ENCODE measurements at regions not wholly inside any gene's neighbourhood (a gene's known extent, or its start where the extent isn't known, plus 50 kb on each side); places are given as distances from the start of the nearest gene placed in this dataset.

DNA sequence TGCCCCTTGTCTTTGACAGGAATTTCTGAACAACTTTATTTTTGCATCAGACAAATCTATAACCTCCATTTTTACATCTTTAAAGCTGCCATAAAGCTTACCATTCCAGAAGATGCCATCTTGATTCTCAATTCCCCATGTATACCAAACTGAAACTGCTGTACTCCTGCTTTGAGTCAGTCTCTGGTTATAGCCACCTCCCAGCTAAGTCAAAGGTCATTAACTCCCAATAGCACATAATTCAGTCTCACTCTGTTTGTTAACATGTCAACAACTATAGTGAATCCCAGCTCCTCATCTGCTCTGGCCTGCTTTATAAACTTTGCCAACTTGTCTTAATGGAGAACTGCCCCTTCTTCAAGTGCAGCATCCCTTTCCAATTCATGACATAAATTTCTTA lies 343.6 kb downstream of the FRK start:
- no peak for DNase-seq

DNA sequence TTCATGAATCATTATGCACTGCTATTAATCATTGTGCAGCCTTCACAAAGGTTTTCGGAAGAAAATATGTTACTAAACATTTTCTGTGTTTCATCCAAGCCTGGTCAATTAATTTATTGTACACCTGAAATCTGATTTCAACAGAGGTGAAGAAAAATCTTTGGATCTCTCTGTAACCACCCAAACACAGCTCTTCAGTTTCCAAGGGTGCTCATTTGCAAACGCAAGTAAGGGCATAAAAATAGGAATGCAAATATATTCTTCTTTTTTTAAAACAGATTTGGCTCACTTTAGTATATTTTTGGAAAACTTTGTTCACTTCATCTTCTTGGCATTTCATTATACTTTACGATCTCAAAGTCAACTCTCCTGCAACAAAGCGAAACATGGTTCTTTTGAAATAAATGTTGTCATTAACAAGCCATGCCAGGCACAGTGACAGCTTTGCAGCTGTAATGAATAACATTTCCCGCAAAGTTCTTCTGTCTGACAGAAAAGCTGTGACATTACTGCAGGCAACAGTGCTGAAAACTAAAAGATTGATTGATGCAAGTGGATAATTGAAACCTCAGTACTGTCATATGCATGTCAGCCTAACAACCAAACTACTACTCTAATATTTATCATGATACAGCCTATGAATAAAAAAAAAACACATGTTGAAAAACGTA lies 348.3 kb downstream of the FRK start:
- no peak for DNase-seq

DNA sequence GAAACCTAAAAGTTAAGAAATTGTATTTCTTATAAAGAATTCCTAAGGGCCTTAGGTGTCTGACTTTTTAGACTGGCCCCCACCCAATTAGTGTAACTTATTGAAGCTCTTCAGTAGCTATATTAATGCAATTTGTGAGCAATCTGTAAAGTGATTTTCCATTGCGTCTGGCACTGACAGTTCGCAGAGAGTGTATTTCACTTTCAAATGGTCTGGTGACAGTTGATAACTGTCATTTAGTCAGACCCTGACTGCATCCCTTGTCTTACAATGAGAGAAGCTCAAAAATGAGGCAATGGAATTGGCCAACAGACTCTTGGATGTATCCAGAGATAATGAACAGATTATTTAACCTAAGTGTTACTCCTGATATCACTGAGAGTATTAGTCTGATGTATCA lies 351.8 kb downstream of the FRK start:
- DNase-seq = no peak

DNA sequence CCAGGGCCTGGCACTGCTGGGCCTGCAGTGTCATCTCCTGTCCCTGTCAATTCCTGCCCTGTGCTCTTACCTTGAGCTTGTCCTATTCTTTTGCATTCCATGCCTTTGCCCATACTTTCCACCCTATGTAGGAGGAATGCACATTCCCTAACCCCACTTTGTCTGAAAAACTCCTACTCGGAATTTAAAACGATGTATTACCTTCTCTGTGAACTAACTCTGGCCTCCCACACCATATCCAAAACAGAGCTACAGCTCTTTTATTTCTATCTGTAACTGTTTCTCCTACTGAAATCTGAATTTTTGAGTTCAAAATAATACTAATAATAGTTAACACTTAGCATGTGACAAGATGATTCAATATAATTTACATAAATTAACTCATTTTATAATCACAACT lies 353.7 kb downstream of the FRK start:
- no peak for DNase-seq

DNA sequence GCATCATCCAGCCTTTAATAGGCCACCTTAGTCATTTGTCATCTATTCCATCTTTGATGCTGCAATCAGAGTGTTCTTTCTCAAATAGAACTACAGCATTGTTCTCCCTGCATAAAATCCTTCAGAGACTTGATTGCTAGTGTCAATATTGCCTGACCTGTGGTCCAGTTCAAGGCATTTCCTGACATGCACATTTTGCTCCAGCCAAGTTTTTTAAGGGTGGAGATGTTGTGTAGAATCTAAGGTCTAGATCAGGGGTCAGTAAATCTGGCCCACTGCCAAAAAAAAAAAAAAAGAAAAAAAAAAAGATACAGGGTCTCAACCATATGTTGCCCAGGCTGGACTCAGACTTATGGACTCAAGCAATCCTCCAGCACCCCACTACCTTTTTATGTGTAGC lies 354.4 kb downstream of the FRK start:
- no peak for DNase-seq

DNA sequence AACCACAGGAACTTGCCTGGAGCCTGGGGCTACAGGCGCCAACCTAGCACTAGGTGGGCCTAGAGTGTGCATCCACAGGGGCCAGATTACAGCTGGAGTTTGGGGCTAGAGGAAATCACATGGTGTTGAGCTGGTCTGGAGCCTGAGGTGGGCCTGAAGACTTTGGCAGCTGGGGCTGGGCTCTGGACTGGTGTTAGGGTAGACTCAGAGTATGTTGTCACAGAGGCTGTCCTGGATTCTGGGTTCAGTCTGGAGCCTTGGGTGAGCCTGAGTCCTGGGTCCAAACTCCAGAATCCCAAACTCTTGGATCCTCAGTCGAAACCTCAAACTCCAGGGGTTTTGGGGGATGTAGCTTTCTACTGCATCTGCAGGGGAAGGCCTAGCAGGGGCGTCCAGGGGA lies 356.7 kb downstream of the FRK start:
- no peak for DNase-seq

DNA sequence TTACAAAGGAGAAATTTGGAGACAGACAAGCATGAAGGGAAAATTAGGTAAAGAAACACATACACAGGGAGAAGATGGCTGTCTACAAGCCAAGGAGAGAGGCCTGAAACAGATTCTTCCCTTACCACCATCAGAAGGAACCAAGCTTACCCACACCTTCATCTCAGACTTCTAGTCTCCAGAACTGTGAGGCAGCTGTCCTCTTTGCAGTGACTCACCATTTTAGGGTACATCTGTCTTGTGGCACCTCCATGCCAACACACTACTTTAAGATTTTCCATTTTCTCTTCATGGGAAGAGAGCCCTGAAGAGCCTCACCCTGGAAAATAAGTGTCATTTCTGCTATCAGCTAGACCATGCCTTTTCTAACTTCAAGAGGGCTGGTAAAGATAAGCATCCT lies 369.3 kb downstream of the FRK start:
- DNase-seq = no peak

DNA sequence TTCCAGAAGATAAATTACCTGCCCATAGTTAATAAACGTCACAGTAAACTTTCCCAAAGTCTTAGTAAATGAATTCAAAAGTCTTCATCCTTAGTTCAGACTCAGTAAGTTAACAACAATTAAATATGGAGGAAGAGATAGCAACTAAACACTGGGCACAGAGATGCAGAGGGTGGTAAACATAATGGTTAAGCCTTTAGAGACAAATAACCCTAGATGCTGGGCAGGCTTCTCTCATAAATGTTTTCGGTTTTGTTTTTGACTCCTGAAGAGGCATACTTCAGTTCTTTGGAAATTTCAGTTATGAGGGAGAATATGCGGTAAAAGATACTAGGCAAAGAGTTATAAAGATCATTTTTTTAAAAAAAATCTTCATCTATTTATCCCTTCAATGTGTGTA lies 369.8 kb downstream of the FRK start:
- DNase-seq = no peak

DNA sequence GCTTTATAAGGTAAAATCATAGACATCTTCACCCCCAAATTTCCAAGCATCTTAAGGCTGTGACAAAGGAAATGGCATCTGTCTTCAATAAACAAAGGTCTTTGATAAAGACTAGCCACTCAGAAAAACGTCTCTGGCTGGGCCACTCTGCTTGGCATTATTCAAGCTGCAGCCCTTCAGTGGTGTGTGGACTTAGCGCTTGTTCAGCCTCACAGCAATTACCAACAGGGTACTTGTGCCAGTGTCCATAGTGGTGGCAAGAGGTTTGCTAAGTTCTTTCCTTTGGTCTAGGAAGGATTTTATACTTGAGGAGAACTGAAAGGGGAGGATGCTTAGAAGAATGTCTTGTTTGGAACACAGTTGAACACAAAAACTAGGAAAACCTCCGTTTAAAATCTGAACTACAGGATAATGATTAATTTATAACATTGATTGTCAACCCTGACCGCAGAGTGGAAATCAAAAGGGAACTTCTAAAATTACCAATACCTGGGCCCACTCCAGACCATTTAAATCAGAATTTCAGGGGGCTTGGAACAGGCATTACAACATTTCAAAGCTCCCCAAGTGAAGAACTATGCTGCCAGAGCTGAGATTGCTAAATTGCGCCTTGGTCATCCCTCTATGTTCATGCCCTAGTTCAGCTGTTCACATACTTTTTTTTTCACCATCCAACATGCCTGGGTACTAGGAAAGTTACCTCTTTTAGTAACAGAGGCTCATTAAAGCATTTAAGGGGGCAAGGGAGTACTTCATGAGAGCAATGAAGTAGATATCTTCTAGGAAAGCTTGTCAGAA lies 378.5 kb downstream of the FRK start:
- no peak for DNase-seq

DNA sequence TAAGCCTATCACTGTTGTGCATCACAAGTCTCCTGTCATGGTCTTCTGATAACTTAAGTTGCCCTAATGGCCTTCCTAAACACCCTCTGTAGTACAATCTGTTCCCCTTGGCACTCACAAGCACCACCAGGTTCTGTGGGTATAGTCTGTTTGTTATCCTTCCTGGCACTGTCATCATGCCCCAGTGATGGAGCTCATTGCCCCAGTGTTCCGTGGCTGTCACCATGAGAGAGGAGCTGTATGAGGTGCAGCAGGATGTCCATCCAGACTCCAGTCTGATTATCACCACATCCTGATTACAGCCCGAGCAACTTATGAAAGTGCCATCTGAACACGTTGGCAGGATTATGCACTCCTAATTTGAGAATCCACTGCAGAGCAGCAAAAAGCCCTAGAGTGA lies 380.1 kb downstream of the FRK start:
- no peak for DNase-seq

DNA sequence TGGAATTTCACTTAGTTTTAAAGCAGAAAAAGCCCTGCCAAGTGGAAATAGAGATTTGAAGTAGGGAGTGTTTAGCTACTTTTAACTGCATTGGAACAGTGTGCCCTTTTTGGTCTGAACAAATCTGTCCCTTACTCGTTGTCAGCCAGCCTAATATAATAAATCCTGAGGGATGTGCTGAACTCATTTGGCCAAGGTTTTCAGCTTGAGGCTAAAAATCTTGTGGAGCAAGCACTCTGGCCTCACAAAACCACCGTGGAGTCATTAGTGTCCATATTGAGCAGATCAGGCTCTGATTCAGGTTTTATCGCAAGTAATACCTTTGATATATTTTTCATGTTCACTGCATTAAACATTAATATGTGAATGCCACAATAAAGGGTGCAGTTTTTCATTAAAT lies 383.5 kb downstream of the FRK start:
- no peak for DNase-seq

DNA sequence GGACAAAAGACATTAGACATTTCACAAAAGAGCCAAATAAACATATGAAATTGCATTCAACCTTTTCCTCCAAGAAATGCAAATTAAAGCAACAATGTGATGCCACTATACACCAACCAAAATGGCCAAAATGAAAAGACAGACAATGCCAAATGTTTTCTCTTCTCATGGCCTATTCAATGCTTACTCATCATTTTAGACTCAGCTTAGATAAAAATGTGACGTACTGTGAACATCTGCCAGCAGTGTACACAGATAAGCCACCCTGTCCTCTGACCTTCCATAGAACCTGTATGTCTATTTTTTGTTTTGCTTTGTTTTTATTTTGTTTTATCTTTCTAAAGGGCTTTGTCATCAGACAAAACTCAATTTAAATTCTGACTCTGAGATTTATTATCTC lies 385.2 kb downstream of the FRK start:
- DNase-seq = no peak

DNA sequence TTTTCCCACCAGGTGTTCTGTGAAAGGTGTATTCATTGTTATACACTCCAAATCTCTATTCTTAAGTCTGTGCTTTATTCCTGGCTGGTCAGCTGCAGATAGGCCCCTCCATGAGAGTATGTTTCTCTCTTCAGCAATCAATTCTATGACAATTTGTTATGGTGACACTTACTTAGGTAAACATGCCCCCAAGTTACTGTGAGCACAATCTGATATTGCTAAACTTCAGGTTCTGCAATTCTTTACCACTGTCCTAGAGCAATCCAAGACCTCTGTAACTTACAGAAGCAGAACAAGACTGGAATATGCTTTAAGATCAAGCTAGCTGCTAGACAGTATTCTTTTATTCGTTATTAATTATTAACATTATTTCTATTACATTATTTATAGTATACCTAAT lies 391.9 kb downstream of the FRK start:
- no peak for DNase-seq

DNA sequence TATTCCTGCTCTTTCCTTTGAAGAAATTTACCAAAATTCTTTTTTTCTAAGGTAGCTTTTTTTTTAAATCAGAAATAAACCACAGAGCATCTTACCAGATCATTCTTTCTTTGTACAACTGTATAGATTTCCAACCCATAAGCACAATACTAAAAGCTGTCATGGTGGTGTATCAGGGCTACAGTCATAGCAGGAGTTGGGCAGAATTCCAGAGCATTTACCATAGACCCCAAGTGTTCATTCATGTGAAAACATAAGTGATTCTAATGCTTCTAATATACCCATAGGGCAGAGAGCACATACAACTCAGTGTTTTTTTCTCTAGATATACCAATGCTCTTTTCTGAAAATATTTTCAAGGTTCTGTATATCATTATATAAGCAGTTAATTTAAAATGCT lies 392.5 kb downstream of the FRK start:
- no peak for DNase-seq

DNA sequence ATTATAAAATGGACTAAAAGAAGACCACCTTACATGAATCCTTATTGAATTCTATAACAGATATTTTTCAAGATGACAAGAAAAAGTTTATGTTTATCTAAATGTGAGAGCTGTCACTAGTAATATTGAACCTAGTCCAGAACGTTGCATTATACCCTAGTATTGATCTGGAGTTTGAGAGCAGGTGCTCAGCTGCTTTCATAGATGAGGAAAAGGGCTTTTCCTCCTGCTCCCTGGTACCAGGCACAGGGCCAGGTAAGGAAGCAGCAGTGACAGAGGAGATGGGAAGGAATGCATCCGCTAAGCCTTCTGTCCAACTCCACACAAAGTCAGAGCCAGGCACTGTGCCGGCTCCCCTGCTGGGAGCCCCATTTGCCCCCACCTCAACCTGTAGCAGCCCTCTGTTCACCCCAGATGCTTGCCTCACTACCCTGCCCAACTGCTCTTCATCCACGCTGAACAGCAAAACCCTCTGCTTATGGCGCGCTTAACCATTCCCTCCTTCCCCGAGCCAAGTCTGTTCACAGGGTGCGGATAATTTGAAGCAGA lies 393.1 kb downstream of the FRK start:
- no peak for DNase-seq

DNA sequence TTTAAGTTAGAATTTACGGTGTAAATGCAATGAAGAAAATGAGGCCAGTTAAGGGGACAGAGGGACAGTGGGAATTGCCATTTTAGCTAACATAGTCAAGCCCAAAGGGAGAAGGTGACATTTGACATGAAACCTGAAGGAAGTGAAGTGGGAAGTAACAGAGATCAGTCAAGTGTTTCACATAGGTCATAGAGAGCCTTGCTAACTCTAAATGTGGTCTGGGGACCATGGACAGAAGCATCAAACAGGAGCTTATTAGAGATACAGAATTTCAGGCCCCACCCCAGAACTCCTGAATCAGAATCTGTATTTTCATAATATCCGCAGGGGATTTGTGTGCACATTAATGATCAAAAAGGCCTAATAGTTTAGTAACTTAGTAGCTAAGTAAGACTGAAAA lies 393.7 kb downstream of the FRK start:
- no peak for DNase-seq

DNA sequence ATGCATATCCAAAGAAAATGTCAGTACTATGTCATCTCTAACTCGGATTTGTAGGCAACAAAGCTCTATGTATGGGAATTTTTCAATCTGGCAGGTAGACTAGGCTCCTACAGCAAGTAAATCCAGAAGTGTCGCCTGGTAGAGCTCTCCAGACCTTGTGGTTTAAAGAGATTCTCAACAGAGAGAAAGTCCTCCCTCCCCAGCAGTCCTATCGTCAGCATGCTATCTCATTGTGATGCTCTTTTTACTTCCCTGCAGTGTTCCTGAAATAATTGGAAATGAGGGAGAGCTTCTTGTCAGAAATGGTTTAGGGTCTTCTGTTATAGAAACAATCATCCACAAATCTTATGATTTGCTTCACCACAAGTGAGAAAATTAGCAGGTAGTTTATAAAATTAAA lies 395.4 kb downstream of the FRK start:
- no peak for DNase-seq

DNA sequence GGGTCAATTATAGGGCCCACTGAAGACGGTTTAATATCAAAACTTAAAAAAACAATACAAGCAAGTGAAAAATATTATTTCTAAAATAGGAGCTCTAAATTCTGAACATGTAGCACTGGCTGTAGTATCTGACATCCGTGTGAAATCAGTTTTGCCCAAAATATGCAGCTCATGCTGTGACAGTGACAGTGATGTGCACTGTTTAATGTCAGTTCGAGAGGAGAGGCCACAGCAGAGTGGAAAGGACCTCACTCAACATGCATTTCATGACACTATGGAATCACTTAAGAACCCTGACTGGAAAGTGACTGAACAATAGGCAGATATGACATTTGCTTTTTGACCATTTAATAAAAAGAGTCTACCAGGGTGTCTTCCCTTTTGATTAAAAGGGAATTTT lies 397.0 kb downstream of the FRK start:
- no peak for DNase-seq

DNA sequence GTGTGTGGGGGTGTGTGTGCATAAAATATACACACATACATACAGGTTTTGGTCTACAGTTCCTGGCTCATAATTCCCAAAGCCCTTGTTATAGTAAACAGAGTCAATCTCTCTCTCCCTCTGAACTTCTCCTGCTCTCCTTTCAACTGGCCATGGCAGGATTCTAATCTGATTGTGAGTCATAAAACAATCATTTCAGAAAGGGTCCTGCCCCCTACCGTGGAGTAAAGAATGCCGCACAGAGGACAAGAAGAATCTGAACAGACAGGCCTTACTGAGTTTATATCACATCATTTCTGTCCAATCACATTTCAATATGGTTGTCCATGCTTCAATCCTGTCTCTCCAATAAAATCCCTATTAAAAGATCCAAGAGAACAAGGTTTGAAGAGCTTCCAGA lies 416.9 kb downstream of the FRK start:
- DNase-seq = no peak

DNA sequence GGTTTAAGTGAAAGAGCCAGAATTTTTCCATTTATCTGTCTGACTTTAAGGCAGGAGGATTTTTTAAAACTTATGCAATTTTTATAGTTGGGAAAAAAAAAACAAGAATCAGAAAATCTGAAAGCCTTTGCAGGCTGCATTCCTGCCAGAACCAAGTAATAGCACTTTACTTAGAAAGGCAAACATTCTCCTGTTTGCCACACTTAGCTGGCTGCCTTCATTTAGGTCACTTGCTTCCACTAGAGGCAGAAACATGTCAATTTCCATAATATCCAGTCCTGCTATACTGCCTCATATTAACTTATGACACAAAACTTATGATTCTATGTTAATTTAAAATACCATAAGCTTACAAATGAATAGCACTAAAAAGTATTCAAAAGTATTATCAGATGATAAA lies 425.8 kb downstream of the FRK start:
- no peak for DNase-seq

DNA sequence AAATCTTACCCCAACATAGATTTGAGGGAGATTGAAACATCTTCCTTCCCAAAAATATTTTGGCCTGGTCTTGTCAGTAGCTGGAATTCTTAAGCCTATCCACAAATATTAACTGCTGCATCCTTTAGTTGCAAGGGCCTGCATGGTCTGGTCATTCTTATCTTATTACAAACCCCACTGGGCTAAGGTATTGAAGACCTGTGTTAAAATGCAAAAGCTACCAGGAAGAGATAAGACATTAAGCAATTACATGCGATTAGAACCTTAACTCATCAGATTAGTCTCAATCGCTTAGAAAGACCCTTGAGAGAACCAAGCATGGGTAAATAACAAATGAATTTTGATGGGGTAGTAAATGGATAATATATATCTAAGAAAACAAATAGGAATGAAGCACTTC lies 426.6 kb downstream of the FRK start:
- DNase-seq = no peak

DNA sequence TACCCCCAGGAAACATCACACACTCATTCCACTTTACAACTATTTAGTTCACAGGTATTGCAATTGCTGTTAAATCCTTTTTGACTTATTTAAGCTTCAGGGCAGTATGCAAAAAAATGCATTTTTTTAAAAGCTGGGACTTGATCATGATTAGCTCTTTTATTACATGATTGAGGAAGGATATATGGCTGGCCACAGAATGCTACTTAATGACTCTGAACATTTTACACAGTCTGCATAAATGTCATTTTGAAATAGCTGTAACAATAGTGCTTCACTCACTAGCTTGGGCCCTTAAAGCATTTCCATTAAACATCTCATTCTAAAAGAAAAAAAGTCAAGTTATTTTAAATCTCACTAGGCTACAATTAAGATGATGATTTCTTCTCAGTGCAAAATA lies 429.7 kb downstream of the FRK start:
- no peak for DNase-seq

DNA sequence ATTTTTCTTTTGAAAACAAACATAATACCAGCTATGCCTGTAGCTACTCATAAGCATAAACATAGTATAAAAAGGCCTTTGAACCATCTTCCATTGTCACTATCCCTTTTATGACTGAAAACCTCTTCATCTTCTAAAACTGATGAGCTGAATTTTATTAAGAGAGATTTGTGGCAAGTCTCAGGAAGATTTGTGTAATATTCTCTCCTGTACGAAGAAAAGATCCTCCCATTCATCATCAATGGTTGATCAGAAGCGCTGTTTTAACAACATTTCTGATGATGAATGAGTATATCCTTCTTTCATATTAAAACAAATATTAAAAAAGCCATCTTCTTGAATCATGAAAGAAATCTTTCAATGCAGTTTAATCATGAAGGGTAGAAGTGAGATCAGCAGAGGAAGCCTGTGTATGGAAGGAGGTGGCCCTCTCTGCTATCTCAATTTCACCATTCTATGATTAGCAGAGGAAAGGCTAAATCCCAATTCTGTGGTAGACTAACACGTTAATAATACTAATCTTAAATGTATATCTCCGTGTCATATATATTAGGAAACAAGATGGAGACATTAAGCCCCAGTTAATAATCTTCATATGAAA lies 430.2 kb downstream of the FRK start:
- no peak for DNase-seq

DNA sequence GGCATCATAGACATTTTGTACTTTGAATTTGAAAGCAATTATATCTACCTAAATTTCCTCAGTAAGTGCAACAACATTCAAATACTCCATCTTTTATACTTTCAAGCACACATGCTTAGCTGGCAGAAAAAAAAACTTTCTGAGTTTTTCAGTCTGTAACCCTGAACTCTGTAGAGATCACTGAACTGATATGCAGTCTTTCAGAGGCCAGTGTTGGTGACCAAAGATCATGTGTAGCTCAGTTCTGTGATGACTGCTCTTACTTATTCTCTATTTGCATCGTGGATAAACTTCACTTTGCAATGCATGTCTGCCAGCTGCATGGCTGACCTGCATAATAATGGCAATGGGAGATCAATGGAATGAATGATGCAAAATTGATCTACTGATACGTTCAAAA lies 431.3 kb downstream of the FRK start:
- DNase-seq = no peak

All from HCEC 1CT (cell line).